ENCODE measurements at regions not wholly inside any gene's neighbourhood (a gene's known extent, or its start where the extent isn't known, plus 50 kb on each side); places are given as distances from the start of the nearest gene placed in this dataset.
A peak's percentile ranks its signal among the peaks of the same experiment; 100 is the strongest.

DNA sequence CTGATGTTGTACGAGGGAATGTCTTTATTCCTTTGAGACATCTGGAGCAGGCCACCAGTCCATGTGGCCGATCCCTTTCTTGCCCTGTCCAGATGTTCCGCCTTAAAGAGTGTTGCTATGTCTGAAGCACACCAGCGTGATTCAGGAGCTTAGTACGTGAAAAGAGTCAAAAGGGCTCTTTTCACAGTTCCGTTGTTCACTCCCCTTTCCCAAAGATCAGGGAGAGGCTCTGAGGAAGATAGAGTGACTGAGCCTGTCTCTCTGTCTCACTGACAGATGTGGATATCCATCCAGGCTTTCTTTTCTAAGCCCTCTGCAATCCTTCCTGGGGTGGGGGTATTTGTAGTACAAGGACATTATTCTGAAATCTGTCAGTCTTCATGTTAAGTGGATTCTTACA lies 262.5 kb upstream of the LRTM1 start:
- H3K4me3 ChIP-seq, result no peak overlapping the region
- DNase-seq, result no peak
- H3K4me1 ChIP-seq, result no peaks in the 10 kb centered on the region
- no peak for TF ChIP-seq POLR2A (IDR thresholded peaks at IDR 0.05)
- TF ChIP-seq, protein P1, sequence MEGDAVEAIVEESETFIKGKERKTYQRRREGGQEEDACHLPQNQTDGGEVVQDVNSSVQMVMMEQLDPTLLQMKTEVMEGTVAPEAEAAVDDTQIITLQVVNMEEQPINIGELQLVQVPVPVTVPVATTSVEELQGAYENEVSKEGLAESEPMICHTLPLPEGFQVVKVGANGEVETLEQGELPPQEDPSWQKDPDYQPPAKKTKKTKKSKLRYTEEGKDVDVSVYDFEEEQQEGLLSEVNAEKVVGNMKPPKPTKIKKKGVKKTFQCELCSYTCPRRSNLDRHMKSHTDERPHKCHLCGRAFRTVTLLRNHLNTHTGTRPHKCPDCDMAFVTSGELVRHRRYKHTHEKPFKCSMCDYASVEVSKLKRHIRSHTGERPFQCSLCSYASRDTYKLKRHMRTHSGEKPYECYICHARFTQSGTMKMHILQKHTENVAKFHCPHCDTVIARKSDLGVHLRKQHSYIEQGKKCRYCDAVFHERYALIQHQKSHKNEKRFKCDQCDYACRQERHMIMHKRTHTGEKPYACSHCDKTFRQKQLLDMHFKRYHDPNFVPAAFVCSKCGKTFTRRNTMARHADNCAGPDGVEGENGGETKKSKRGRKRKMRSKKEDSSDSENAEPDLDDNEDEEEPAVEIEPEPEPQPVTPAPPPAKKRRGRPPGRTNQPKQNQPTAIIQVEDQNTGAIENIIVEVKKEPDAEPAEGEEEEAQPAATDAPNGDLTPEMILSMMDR (IDR thresholded peaks at IDR 0.05), result no peak
- H3K27me3 ChIP-seq, result no peaks in the 10 kb centered on the region
- no peaks in the 10 kb centered on the region for H3K9me3 ChIP-seq
- no peaks in the 10 kb centered on the region for H3K36me3 ChIP-seq
- no peak overlapping the region for H3K27ac ChIP-seq

DNA sequence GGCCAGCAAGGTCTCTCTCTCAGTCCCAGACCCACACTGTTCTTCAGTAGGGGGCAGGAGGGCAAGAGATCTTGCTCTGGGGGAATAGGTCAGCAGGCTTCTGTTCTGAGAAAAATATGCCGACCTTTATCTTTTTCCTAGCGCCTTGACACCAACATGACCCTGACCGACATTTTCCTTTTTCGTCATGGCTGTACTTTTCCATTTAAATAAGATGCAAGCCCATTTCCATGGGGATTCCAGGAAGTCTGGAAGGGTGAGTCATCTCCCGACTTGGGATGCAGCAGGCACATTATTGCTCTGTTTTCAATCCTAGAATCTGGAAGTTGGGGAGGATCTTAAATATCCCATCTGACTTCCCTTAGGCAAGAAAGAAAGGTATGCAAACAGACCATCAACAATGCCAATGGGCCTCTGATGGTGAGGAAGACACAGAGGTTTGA lies 261.5 kb upstream of the LRTM1 start:
- no peak overlapping the region for H3K27ac ChIP-seq
- DNase-seq, result no peak
- H3K4me3 ChIP-seq, result no peak overlapping the region
- no peaks in the 10 kb centered on the region for H3K4me1 ChIP-seq
- no peaks in the 10 kb centered on the region for H3K9me3 ChIP-seq
- TF ChIP-seq POLR2A (IDR thresholded peaks at IDR 0.05), result no peak
- TF ChIP-seq, protein P1 (IDR thresholded peaks at IDR 0.05), result no peak
- H3K36me3 ChIP-seq, result no peaks in the 10 kb centered on the region
- no peaks in the 10 kb centered on the region for H3K27me3 ChIP-seq

DNA sequence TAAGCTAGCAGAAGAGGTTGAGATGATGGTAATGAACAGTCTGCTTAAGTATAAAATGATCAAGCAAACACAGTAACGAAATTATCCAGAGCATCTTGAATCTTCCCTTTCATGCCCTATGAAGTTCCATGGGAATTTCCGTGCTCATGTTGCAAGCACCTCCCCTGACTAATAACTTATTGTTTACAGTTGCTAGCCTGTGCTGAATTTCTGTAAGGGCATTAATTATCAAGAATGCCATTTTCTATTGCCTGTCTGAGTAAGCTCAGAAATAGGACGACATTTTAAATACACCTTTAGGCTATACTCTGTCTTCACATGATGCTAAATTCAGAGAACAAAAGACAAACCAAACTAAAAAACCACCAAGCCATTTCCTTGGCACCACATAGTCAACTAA lies 257.5 kb upstream of the LRTM1 start:
- Histone ChIP-seq H3K27ac (no peak overlapping the region), H3K36me3 (no peaks in the 10 kb centered on the region), H3K4me3 (no peak overlapping the region), H3K9me3 (no peaks in the 10 kb centered on the region), H3K27me3 (no peaks in the 10 kb centered on the region), H3K4me1 (no peaks in the 10 kb centered on the region)
- no peak for DNase-seq
- TF ChIP-seq, protein P1 (IDR thresholded peaks at IDR 0.05), result no peak
- TF ChIP-seq POLR2A (IDR thresholded peaks at IDR 0.05), result no peak

DNA sequence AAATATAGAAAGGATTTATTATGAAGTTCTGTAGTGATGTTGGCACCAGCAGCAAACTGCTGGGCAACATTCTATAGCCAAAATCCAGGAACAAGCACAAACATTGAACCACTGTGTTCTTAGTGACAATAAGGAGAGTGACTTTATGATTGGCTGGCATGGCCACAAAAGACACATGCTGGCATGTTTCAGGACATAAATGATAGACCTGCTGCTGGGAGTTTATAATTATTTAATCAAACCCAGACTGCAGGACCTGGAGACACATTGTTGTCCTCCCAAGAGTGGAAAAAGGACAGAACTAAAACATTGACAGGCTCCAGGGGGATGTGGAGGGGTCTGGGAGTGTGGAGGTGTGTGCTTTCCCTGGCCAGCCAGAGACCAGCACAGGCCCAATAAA lies 255.3 kb upstream of the LRTM1 start:
- H3K9me3 ChIP-seq, result no peaks in the 10 kb centered on the region

DNA sequence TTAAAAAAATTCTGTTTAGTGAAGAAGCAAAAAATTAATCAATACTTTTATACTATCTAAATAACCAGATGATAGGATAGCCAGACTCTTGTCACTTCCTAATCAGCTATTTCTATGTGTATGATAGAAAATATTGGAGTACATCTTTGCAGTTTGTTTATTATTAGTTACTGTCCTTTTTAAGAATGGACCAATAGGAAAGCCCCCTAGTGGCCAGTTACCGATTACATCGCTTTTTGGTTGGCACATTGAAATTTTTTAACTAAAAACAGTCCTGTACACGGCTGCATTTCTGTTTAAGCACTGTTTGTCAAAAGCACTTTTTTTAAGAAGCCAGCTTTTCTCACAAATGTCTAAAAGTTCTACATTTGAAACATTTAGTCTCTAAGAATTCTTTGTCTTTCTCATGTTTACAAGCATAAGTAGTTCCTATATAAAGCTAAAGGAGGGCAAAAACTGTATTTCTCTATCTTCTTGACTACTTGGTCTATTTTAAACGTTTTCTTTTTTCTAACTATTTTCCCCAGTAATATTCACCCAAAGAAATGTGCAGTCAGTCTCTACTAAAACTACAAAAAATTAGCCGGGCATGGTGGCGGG lies 253.2 kb upstream of the LRTM1 start:
- Histone ChIP-seq H3K27ac (no peak overlapping the region), H3K36me3 (no peaks in the 10 kb centered on the region), H3K27me3 (no peaks in the 10 kb centered on the region), H3K9me3 (no peaks in the 10 kb centered on the region), H3K4me1 (no peaks in the 10 kb centered on the region), H3K4me3 (no peak overlapping the region)
- TF ChIP-seq, protein P1 (IDR thresholded peaks at IDR 0.05), result peak; percentile 22 to 66 (median 58)
- TF ChIP-seq POLR2A (IDR thresholded peaks at IDR 0.05), result no peak
- peak in 1 of 3 donors; percentile 48 for DNase-seq

More for the DNA sequence above, 255.3 kb upstream of the LRTM1 start:
- Histone ChIP-seq H3K27ac (no peak overlapping the region), H3K27me3 (no peaks in the 10 kb centered on the region), H3K36me3 (no peaks in the 10 kb centered on the region), H3K4me3 (no peak overlapping the region), H3K4me1 (no peaks in the 10 kb centered on the region)
- TF ChIP-seq, protein P1 (IDR thresholded peaks at IDR 0.05), result no peak
- no peak for TF ChIP-seq POLR2A (IDR thresholded peaks at IDR 0.05)
- no peak for DNase-seq

DNA sequence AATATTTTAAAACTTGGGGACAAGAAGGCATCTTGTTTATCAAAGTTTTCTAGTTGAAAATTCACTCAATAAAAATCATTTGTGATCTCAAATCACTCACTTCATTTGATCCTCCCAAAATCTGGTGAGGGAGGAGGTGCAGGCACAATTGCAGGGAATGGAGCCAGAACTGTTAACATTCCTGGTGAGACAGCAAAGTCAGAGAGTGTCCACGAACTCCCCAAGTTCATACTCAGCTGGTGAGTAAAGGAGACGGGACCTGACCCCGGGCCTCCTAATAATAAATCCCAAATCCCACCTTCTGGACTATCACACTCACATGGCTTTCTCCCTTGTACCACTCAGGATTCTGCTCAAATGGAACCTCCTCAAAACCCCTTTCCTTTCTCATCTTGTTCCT lies 252.3 kb upstream of the LRTM1 start:
- H3K4me1 ChIP-seq, result no peaks in the 10 kb centered on the region
- no peak overlapping the region for H3K27ac ChIP-seq
- H3K4me3 ChIP-seq, result no peak overlapping the region
- no peaks in the 10 kb centered on the region for H3K27me3 ChIP-seq
- TF ChIP-seq POLR2A (IDR thresholded peaks at IDR 0.05), result no peak
- TF ChIP-seq, protein P1 (IDR thresholded peaks at IDR 0.05), result no peak
- DNase-seq, result no peak
- H3K9me3 ChIP-seq, result no peaks in the 10 kb centered on the region
- H3K36me3 ChIP-seq, result no peaks in the 10 kb centered on the region
